ENCODE measurements at regions not wholly inside any gene's neighbourhood (a gene's known extent, or its start where the extent isn't known, plus 50 kb on each side); places are given as distances from the start of the nearest gene placed in this dataset.

DNA sequence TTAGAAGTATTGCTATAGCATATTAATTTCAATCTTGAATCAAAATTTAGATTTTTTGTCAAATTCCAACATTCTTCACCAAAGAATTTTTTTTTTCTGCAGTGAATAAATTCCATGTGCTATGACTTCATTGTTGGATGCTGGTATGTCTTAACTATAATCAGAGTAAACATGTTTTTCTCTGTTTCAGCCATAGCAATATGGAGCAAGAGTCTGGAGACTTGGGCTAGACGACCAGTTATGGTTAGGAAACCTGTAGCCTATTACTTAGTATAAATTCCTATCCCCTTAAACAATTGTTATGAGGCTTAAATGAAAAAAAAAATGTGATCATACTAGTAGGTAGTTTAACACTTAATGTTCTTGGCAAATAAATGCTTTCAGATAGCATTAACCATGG, 431.9 kb upstream of the FRG2C start:
- DNase-seq (ENCODE audit: low read depth in 2 of 2) = no peak
- no peak overlapping the region for H3K27ac ChIP-seq (ENCODE audit: insufficient read depth, low read length)
- no peaks in the 10 kb centered on the region for H3K9me3 ChIP-seq (ENCODE audit: control insufficient read depth, insufficient read depth, low read depth, low read length)
- H2AFZ ChIP-seq (ENCODE audit: low read length) = no peak overlapping the region
- no peak overlapping the region for H3K4me2 ChIP-seq (ENCODE audit: extremely low read depth, insufficient read depth, low read length)
- H3K36me3 ChIP-seq (ENCODE audit: control insufficient read depth, insufficient read depth, low read length) = no peaks in the 10 kb centered on the region
- H4K20me1 ChIP-seq (ENCODE audit: control insufficient read depth, extremely low read depth, insufficient read depth, low read length) = no peaks in the 10 kb centered on the region
- H3K27me3 ChIP-seq (ENCODE audit: control insufficient read depth, insufficient read depth, low read length) = no peaks in the 10 kb centered on the region
- no peaks in the 10 kb centered on the region for H3K4me1 ChIP-seq (ENCODE audit: control insufficient read depth, extremely low read depth, insufficient read depth, low read length)
- H3K79me2 ChIP-seq (ENCODE audit: control insufficient read depth, insufficient read depth, low read length) = no peaks in the 10 kb centered on the region
- TF ChIP-seq, protein P1, sequence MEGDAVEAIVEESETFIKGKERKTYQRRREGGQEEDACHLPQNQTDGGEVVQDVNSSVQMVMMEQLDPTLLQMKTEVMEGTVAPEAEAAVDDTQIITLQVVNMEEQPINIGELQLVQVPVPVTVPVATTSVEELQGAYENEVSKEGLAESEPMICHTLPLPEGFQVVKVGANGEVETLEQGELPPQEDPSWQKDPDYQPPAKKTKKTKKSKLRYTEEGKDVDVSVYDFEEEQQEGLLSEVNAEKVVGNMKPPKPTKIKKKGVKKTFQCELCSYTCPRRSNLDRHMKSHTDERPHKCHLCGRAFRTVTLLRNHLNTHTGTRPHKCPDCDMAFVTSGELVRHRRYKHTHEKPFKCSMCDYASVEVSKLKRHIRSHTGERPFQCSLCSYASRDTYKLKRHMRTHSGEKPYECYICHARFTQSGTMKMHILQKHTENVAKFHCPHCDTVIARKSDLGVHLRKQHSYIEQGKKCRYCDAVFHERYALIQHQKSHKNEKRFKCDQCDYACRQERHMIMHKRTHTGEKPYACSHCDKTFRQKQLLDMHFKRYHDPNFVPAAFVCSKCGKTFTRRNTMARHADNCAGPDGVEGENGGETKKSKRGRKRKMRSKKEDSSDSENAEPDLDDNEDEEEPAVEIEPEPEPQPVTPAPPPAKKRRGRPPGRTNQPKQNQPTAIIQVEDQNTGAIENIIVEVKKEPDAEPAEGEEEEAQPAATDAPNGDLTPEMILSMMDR (conservative IDR thresholded peaks at IDR 0.05 in 1 of 2, IDR thresholded peaks at IDR 0.05 in 1 of 2; ENCODE audit: low read depth in 1 of 2, low read length in 2 of 2) = no peak
- TF ChIP-seq EZH2 (IDR thresholded peaks at IDR 0.05; ENCODE audit: low read length, missing control alignments) = no peak
- no peak overlapping the region for H3K9ac ChIP-seq (ENCODE audit: insufficient read depth, low read length)
- no peak overlapping the region for H3K4me3 ChIP-seq (replicated peaks in 1 of 4; ENCODE audit: control extremely low read depth in 1 of 4, insufficient read depth in 1 of 4, low read depth in 3 of 4, low read length in 4 of 4)

DNA sequence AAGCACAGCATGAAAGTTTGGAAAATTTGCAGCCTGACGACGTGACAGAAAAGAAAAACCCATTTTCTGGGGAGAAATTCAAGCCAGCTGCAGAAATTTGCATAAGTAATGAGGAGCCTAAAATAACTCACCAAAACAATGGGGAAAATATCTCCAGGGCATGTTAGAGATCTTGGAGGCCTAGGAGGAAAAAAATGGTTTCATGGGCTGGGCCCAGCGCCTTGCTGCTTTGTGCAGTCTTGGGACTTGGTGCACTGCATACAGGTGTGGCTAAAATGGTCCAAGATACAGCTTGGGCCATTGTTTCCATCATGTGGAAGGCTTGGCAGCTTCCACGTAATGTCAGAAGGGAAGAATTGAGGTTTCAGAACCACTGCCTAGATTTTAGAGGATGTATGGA, 428.5 kb upstream of the FRG2C start:
- no peak overlapping the region for H3K9ac ChIP-seq (ENCODE audit: insufficient read depth, low read length)
- no peak for DNase-seq (ENCODE audit: low read depth in 2 of 2)
- H3K4me3 ChIP-seq (replicated peaks in 1 of 4; ENCODE audit: control extremely low read depth in 1 of 4, insufficient read depth in 1 of 4, low read depth in 3 of 4, low read length in 4 of 4) = no peak overlapping the region
- H2AFZ ChIP-seq (ENCODE audit: low read length) = no peak overlapping the region
- no peak overlapping the region for H3K4me2 ChIP-seq (ENCODE audit: extremely low read depth, insufficient read depth, low read length)
- TF ChIP-seq, protein P1 (conservative IDR thresholded peaks at IDR 0.05 in 1 of 2, IDR thresholded peaks at IDR 0.05 in 1 of 2; ENCODE audit: low read depth in 1 of 2, low read length in 2 of 2) = no peak
- no peak for TF ChIP-seq EZH2 (IDR thresholded peaks at IDR 0.05; ENCODE audit: low read length, missing control alignments)
- H3K9me3 ChIP-seq (ENCODE audit: control insufficient read depth, insufficient read depth, low read depth, low read length) = no peaks in the 10 kb centered on the region
- H3K27ac ChIP-seq (ENCODE audit: insufficient read depth, low read length) = no peak overlapping the region
- no peaks in the 10 kb centered on the region for H3K4me1 ChIP-seq (ENCODE audit: control insufficient read depth, extremely low read depth, insufficient read depth, low read length)
- no peaks in the 10 kb centered on the region for H3K79me2 ChIP-seq (ENCODE audit: control insufficient read depth, insufficient read depth, low read length)
- H3K27me3 ChIP-seq (ENCODE audit: control insufficient read depth, insufficient read depth, low read length) = no peaks in the 10 kb centered on the region
- no peaks in the 10 kb centered on the region for H4K20me1 ChIP-seq (ENCODE audit: control insufficient read depth, extremely low read depth, insufficient read depth, low read length)
- no peaks in the 10 kb centered on the region for H3K36me3 ChIP-seq (ENCODE audit: control insufficient read depth, insufficient read depth, low read length)

DNA sequence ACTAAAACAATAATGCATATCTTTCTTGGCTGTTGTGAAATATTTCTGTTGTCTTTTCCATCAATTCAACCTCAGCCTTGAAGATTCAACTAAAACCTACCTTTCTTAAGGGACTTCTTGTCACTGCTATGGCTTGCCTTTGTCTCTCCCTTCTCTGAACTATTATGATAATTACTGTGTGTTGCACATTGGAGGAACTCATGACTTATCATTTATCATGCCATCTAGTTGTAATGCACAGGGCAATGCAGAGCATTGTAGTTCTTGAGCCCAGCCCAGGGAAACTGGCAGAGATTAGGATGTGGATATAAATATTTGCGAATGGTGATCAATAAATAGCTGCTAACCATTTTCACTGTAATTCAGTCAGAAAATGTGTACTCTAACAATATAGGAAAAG, 427.1 kb upstream of the FRG2C start:
- no peaks in the 10 kb centered on the region for H4K20me1 ChIP-seq (ENCODE audit: control insufficient read depth, extremely low read depth, insufficient read depth, low read length)
- H3K9ac ChIP-seq (ENCODE audit: insufficient read depth, low read length) = no peak overlapping the region
- no peaks in the 10 kb centered on the region for H3K4me1 ChIP-seq (ENCODE audit: control insufficient read depth, extremely low read depth, insufficient read depth, low read length)
- no peaks in the 10 kb centered on the region for H3K79me2 ChIP-seq (ENCODE audit: control insufficient read depth, insufficient read depth, low read length)
- no peak overlapping the region for H3K4me2 ChIP-seq (ENCODE audit: extremely low read depth, insufficient read depth, low read length)
- H3K36me3 ChIP-seq (ENCODE audit: control insufficient read depth, insufficient read depth, low read length) = no peaks in the 10 kb centered on the region
- no peaks in the 10 kb centered on the region for H3K27me3 ChIP-seq (ENCODE audit: control insufficient read depth, insufficient read depth, low read length)
- no peak for TF ChIP-seq EZH2 (IDR thresholded peaks at IDR 0.05; ENCODE audit: low read length, missing control alignments)
- TF ChIP-seq, protein P1 (conservative IDR thresholded peaks at IDR 0.05 in 1 of 2, IDR thresholded peaks at IDR 0.05 in 1 of 2; ENCODE audit: low read depth in 1 of 2, low read length in 2 of 2) = no peak
- no peaks in the 10 kb centered on the region for H3K9me3 ChIP-seq (ENCODE audit: control insufficient read depth, insufficient read depth, low read depth, low read length)
- DNase-seq (ENCODE audit: low read depth in 2 of 2) = no peak
- H3K27ac ChIP-seq (ENCODE audit: insufficient read depth, low read length) = no peak overlapping the region
- no peak overlapping the region for H2AFZ ChIP-seq (ENCODE audit: low read length)
- H3K4me3 ChIP-seq (replicated peaks in 1 of 4; ENCODE audit: control extremely low read depth in 1 of 4, insufficient read depth in 1 of 4, low read depth in 3 of 4, low read length in 4 of 4) = no peak overlapping the region

All from fibroblast of lung (primary cell).